Nephron (organoid): ENCODE measurements at regions not wholly inside any gene's neighbourhood (a gene's known extent, or its start where the extent isn't known, plus 50 kb on each side); places are given as distances from the start of the nearest gene placed in this dataset.

ENCODE experiments used
- H3K27ac Mint-ChIP-seq, 3 experiments: 2 replicates each; pipeline ENCODE4 v1.8.0; 2020; ENCODE audit warnings: mixed read lengths in 3 of 3, mild to moderate bottlenecking in 2 of 3, moderate library complexity in 1 of 3
- H3K27me3 Mint-ChIP-seq: 2 replicates; pipeline ENCODE4 v1.8.0; 2021; ENCODE audit warnings: low read depth, mild to moderate bottlenecking, moderate library complexity, mixed read lengths
- H3K36me3 Mint-ChIP-seq: 2 replicates; pipeline ENCODE4 v1.8.0; 2020; ENCODE audit warnings: low read depth, mixed read lengths
- H3K4me1 Mint-ChIP-seq: 2 replicates; pipeline ENCODE4 v1.8.0; 2020; ENCODE audit warnings: mixed read lengths
- H3K4me3 Mint-ChIP-seq, 3 experiments: 2 replicates each; pipeline ENCODE4 v1.8.0; 2020; ENCODE audit warnings: mild to moderate bottlenecking in 3 of 3, mixed read lengths in 3 of 3, moderate library complexity in 2 of 3
- H3K9me3 Mint-ChIP-seq: 2 replicates; pipeline ENCODE4 v1.8.0; 2020; ENCODE audit warnings: mixed read lengths
- CTCF ChIP-seq, 3 experiments: fragments of 200-600 bp; sonication (generic); IDR thresholded peaks; one replicate each; pipeline ENCODE4 v1.5.0; 2021; ENCODE audit warnings: antibody characterized with exemption in 3 of 3; ENCODE audit not compliant: unreplicated experiment in 3 of 3

GRCh38 chr3:157838457-157838856, 267.8 kb downstream of the SHOX2 start:
- TF ChIP-seq CTCF (IDR thresholded peaks at IDR 0.05; ENCODE audit: unreplicated experiment in 3 of 3), result no peak
- Mint-ChIP-seq H3K4me1 (peaks cover 16% of the 10 kb centered on the region), H3K9me3 (no peaks in the 10 kb centered on the region), H3K27ac (no peak overlapping the region), H3K27me3 (peaks cover 10% of the 10 kb centered on the region), H3K36me3 (no peaks in the 10 kb centered on the region), H3K4me3 (no peak overlapping the region)

GRCh38 chr3:157837336-157837735, 268.9 kb downstream of the SHOX2 start:
- TF ChIP-seq CTCF (IDR thresholded peaks at IDR 0.05; ENCODE audit: unreplicated experiment in 3 of 3), result no peak
- Mint-ChIP-seq H3K27ac (no peak overlapping the region), H3K4me1 (peaks cover 5% of the 10 kb centered on the region), H3K36me3 (no peaks in the 10 kb centered on the region), H3K27me3 (peaks cover 13% of the 10 kb centered on the region), H3K4me3 (no peak overlapping the region), H3K9me3 (no peaks in the 10 kb centered on the region)

- peaks cover 5% of the 10 kb centered on the region for H3K4me1 Mint-ChIP-seq
- H3K36me3 Mint-ChIP-seq, result no peaks in the 10 kb centered on the region
- no peak for TF ChIP-seq CTCF (IDR thresholded peaks at IDR 0.05; ENCODE audit: unreplicated experiment in 3 of 3)
Observed at GRCh38 chr3:157836022-157836421, 270.2 kb downstream of the SHOX2 start.

DNA sequence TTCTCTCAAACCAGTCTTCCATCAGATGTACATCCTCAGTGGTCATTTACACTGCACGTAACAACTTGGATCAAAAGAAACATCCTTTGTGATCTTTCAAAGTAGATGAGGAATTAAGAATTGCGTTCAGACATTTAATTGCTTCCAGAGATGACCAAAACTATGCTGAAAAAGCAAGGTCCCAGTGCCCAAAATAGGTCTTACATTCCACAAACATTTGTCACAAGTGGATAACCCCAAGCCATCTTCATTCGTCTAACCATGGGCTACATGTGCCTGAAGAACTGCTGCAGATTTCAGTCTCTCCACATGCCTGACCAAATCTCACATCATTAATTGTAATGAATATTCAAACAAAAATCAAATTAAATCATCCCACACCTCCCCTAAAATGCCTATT, 273.6 kb downstream of the SHOX2 start:
- H3K27me3 Mint-ChIP-seq, result peaks cover 13% of the 10 kb centered on the region
- no peak overlapping the region for H3K27ac Mint-ChIP-seq
- no peak overlapping the region for H3K4me3 Mint-ChIP-seq
- H3K9me3 Mint-ChIP-seq, result peaks cover 9% of the 10 kb centered on the region
- peaks cover 6% of the 10 kb centered on the region for H3K4me1 Mint-ChIP-seq
- no peaks in the 10 kb centered on the region for H3K36me3 Mint-ChIP-seq
- no peak for TF ChIP-seq CTCF (IDR thresholded peaks at IDR 0.05; ENCODE audit: unreplicated experiment in 3 of 3)

More at GRCh38 chr3:157836022-157836421, 270.2 kb downstream of the SHOX2 start:
- H3K9me3 Mint-ChIP-seq, result no peaks in the 10 kb centered on the region
- no peak overlapping the region for H3K27ac Mint-ChIP-seq
- no peak overlapping the region for H3K4me3 Mint-ChIP-seq
- H3K27me3 Mint-ChIP-seq, result peaks cover 13% of the 10 kb centered on the region

DNA sequence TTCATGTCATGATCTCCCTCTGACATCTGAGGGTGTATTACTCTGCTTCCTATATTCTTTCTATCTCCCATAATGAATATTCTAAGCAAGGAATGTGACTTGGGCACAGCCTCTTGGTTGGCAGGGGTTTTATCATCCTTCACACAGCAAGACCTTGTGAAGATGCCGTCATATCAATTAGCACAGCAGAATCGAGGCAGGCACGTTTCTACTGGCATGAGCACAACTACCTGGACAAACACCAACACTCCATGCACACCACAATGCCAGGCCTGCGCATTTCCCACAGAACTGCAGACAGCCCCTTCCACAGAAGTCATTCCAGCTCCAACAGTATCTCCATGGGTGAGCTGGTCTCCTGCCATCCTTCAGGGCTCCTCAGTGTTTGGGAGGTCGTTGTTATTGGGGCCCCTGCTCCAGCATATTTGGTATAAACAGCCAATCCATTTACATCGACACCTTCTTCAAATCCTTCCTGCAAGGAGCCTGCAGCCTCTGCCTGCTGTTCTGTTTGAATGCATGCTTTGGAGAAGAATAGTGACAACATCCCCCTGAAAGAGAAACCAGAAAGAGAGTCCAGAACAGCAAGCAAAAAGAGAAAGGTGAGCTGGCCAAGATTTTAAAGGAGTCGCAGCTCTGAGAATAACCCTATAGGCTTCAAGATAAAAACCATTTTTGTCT, 275.5 kb downstream of the SHOX2 start:
- H3K4me1 Mint-ChIP-seq, result peaks cover 6% of the 10 kb centered on the region
- peaks cover 13% of the 10 kb centered on the region for H3K27me3 Mint-ChIP-seq
- peaks cover 12% of the 10 kb centered on the region for H3K9me3 Mint-ChIP-seq
- no peak for TF ChIP-seq CTCF (IDR thresholded peaks at IDR 0.05; ENCODE audit: unreplicated experiment in 3 of 3)
- H3K36me3 Mint-ChIP-seq, result no peaks in the 10 kb centered on the region
- peak overlapping the region in 2 of 3 experiments; percentile 23 to 62 for H3K27ac Mint-ChIP-seq
- no peak overlapping the region for H3K4me3 Mint-ChIP-seq

DNA sequence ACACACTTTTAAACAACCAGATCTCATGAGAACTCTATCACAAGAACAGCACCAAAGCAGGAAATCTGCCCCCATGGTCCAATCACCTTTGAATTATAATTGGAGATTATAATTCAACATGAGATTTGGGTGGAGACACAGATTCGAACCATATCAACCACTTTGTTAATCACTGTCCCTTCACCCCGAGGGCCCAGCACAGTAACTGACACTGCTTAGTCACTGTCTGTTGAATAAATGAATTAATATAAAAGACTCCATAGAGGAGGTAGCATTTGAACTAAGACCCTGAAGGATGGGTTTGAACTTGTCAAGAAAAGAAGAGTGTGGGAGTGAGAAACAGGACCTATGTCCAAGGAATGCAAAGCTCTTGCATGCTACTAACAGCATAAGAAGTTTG, 276.4 kb downstream of the SHOX2 start:
- peaks cover 12% of the 10 kb centered on the region for H3K9me3 Mint-ChIP-seq
- no peak for TF ChIP-seq CTCF (IDR thresholded peaks at IDR 0.05; ENCODE audit: unreplicated experiment in 3 of 3)

More for the DNA sequence above, 276.4 kb downstream of the SHOX2 start:
- Mint-ChIP-seq H3K4me1 (peaks cover 6% of the 10 kb centered on the region), H3K27ac (peak overlapping the region in 1 of 3 experiments; percentile 62), H3K36me3 (no peaks in the 10 kb centered on the region), H3K27me3 (peaks cover 8% of the 10 kb centered on the region), H3K4me3 (no peak overlapping the region)
